Prostate gland (tissue), 2 donors: ENCODE measurements at regions not wholly inside any gene's neighbourhood (a gene's known extent, or its start where the extent isn't known, plus 50 kb on each side); places are given as distances from the start of the nearest gene placed in this dataset.

Source experiments
- CTCF ChIP-seq, 4 experiments: fragments of 200-600 bp in 2 of 4; fragments of 450-650 bp in 2 of 4; sonication (generic) in 2 of 4; IDR thresholded peaks; 1 replicate in 3 of 4; 2 replicates in 1 of 4; pipeline ENCODE4 v1.5.1; 2016 to 2019; ENCODE audit warnings: antibody characterized with exemption in 4 of 4, mild to moderate bottlenecking in 2 of 4, moderate library complexity in 2 of 4
- POLR2AphosphoS5 ChIP-seq: sonication (generic); formaldehyde crosslinking; IDR thresholded peaks from one replicate; pipeline ENCODE4 v1.6.1; 2017; ENCODE audit warnings: antibody characterized with exemption

GRCh38 chr9:135240871-135241311, 153.4 kb downstream of the OLFM1 start:
- TF ChIP-seq CTCF (IDR thresholded peaks at IDR 0.05) (no peak), POLR2AphosphoS5 (no peak)
